HEK293 (cell line): ENCODE measurements at regions not wholly inside any gene's neighbourhood (a gene's known extent, or its start where the extent isn't known, plus 50 kb on each side); places are given as distances from the start of the nearest gene placed in this dataset.

Source experiments
- CTCF ChIA-PET: fragments of 350-600 bp; formaldehyde crosslinking; extraction: SDS; loops from one replicate; lab custom pipeline; 2021; ENCODE audit warnings: antibody characterized with exemption; lab: Yijun Ruan, JAX
- POLR2A ChIA-PET: fragments of 300-600 bp; formaldehyde crosslinking; extraction: SDS; loops from one replicate; lab custom pipeline; 2020; ENCODE audit warnings: antibody characterized with exemption, inconsistent platforms; lab: Yijun Ruan, JAX
- H3K27ac ChIP-seq: fragments of 200-500 bp; sonication (Bioruptor generic); 2 replicates; pipeline ENCODE4 v1.5.1; 2014; ENCODE audit warnings: low read depth, low read length, control low read depth, inconsistent platforms; ENCODE audit errors: extremely low read depth
- H3K36me3 ChIP-seq, 2 experiments: fragments of 200-500 bp in 1 of 2; sonication (Bioruptor generic) in 1 of 2; 1 replicate in 1 of 2; 2 replicates in 1 of 2; pipeline ENCODE4 v1.5.1; 2014 to 2017; ENCODE audit warnings: inconsistent platforms in 2 of 2, low read length in 2 of 2; ENCODE audit not compliant: control insufficient read depth in 2 of 2, insufficient read depth in 1 of 2
- H3K4me1 ChIP-seq: fragments of 200-500 bp; sonication (Bioruptor generic); 2 replicates; pipeline ENCODE4 v1.5.1; 2014; ENCODE audit warnings: mild to moderate bottlenecking, low read length, inconsistent platforms; ENCODE audit not compliant: control insufficient read depth, insufficient read depth
- H3K4me3 ChIP-seq: 2 replicates; pipeline ENCODE4 v1.5.1; 2011; ENCODE audit warnings: low read depth, mild to moderate bottlenecking, control low read depth, low read length, moderate library complexity
- H3K9me3 ChIP-seq: fragments of 200-500 bp; sonication (Bioruptor generic); 2 replicates; pipeline ENCODE4 v1.5.1; 2014; ENCODE audit warnings: low read depth, low read length, inconsistent platforms; ENCODE audit not compliant: control insufficient read depth, insufficient read depth
- CTCF ChIP-seq: fragments of 450-650 bp; formaldehyde crosslinking; IDR thresholded peaks from 2 replicates; pipeline ENCODE4 v1.5.1; 2016; ENCODE audit warnings: missing biosample characterization, missing genetic modification characterization
- FEZF1 ChIP-seq: fragments of 450-650 bp; formaldehyde crosslinking; IDR thresholded peaks from 2 replicates; pipeline ENCODE4 v1.5.1; 2016; ENCODE audit warnings: missing biosample characterization, missing genetic modification characterization
- IKZF3 ChIP-seq: fragments of 450-650 bp; IDR thresholded peaks from 2 replicates; pipeline ENCODE4 v1.5.0; 2018; ENCODE audit warnings: missing biosample characterization, mild to moderate bottlenecking, missing genetic modification characterization, moderate library complexity
- MYNN ChIP-seq: fragments of 450-650 bp; formaldehyde crosslinking; IDR thresholded peaks from 2 replicates; pipeline ENCODE4 v1.5.1; 2016; ENCODE audit warnings: missing biosample characterization, missing genetic modification characterization, borderline replicate concordance
- PBX3 ChIP-seq: sonication (generic); formaldehyde crosslinking; IDR thresholded peaks from 2 replicates; pipeline ENCODE4 v1.8.1; 2022; ENCODE audit warnings: mild to moderate bottlenecking, moderate library complexity, missing genetic modification reagents
- TRIM28 ChIP-seq: IDR thresholded peaks from 2 replicates; pipeline ENCODE4 v1.6.1; 2011; ENCODE audit warnings: low read length, control low read depth, borderline replicate concordance
- ZBTB11 ChIP-seq: fragments of 450-650 bp; formaldehyde crosslinking; conservative IDR thresholded peaks from 2 replicates; pipeline ENCODE4 v1.5.1; 2016; ENCODE audit warnings: low read depth, missing biosample characterization, missing genetic modification characterization
- ZFHX2 ChIP-seq: fragments of 450-650 bp; formaldehyde crosslinking; conservative IDR thresholded peaks from 2 replicates; pipeline ENCODE4 v1.5.1; 2016; ENCODE audit warnings: missing biosample characterization, missing genetic modification characterization
- ZFP3 ChIP-seq: fragments of 450-650 bp; formaldehyde crosslinking; IDR thresholded peaks from 2 replicates; pipeline ENCODE4 v1.5.1; 2016; ENCODE audit warnings: low read depth, missing biosample characterization, missing genetic modification characterization
- ZFP37 ChIP-seq: fragments of 450-650 bp; formaldehyde crosslinking; IDR thresholded peaks from 2 replicates; pipeline ENCODE4 v1.5.1; 2016; ENCODE audit warnings: missing biosample characterization, missing genetic modification characterization
- ZIC2 ChIP-seq: fragments of 450-650 bp; formaldehyde crosslinking; IDR thresholded peaks from 2 replicates; pipeline ENCODE4 v1.5.1; 2016; ENCODE audit warnings: missing biosample characterization, missing genetic modification characterization
- ZNF248 ChIP-seq: fragments of 450-650 bp; formaldehyde crosslinking; IDR thresholded peaks from 2 replicates; pipeline ENCODE4 v1.5.1; 2017; ENCODE audit warnings: missing biosample characterization, missing genetic modification characterization
- ZNF335 ChIP-seq: fragments of 450-650 bp; formaldehyde crosslinking; conservative IDR thresholded peaks from 2 replicates; pipeline ENCODE4 v1.5.1; 2016; ENCODE audit warnings: missing biosample characterization, missing genetic modification characterization
- ZNF391 ChIP-seq: fragments of 450-650 bp; formaldehyde crosslinking; IDR thresholded peaks from 2 replicates; pipeline ENCODE4 v1.5.1; 2016; ENCODE audit warnings: low read depth, missing biosample characterization, missing genetic modification characterization, borderline replicate concordance
- ZNF558 ChIP-seq: fragments of 450-650 bp; formaldehyde crosslinking; IDR thresholded peaks from 2 replicates; pipeline ENCODE4 v1.5.1; 2016; ENCODE audit warnings: missing biosample characterization, missing genetic modification characterization
- ZNF624 ChIP-seq: fragments of 450-650 bp; formaldehyde crosslinking; IDR thresholded peaks from 2 replicates; pipeline ENCODE4 v1.5.1; 2017; ENCODE audit warnings: missing biosample characterization, missing genetic modification characterization
- ZNF654 ChIP-seq: fragments of 450-650 bp; formaldehyde crosslinking; IDR thresholded peaks from 2 replicates; pipeline ENCODE4 v1.5.1; 2016; ENCODE audit warnings: low read depth, missing biosample characterization, missing genetic modification characterization
- ZNF776 ChIP-seq: fragments of 450-650 bp; formaldehyde crosslinking; IDR thresholded peaks from 2 replicates; pipeline ENCODE4 v1.5.0; 2017; ENCODE audit warnings: missing biosample characterization, missing genetic modification characterization, borderline replicate concordance
- ZSCAN16 ChIP-seq: fragments of 450-650 bp; formaldehyde crosslinking; IDR thresholded peaks from 2 replicates; pipeline ENCODE4 v1.5.1; 2016; ENCODE audit warnings: missing biosample characterization, missing genetic modification characterization
- TF ChIP-seq, protein P1 (sequence below): fragments of 450-650 bp; formaldehyde crosslinking; IDR thresholded peaks from 2 replicates; pipeline ENCODE4 v1.5.1; 2016; ENCODE audit warnings: missing biosample characterization, missing genetic modification characterization
- TF ChIP-seq, protein P2 (sequence below): fragments of 450-650 bp; formaldehyde crosslinking; IDR thresholded peaks from 2 replicates; pipeline ENCODE4 v1.5.1; 2016; ENCODE audit warnings: missing biosample characterization, missing genetic modification characterization

GRCh38 chr11:23536907-23537306 is 676.6 kb upstream of the CCDC179 start:
- H3K4me1 ChIP-seq: no peaks in the 10 kb centered on the region
- H3K27ac ChIP-seq: no peak overlapping the region
- TF ChIP-seq ZNF335 (tag by site-specific recombination): no peak
- CTCF ChIA-PET: interaction anchor here (0.6 to 1.2 kb wide), 4 partner anchors 17 to 824 kb away, joined by 3 read pairs; no protein-coding TSS in a partner anchor
- H3K9me3 ChIP-seq: no peaks in the 10 kb centered on the region
- H3K4me3 ChIP-seq: no peak overlapping the region
- H3K36me3 ChIP-seq: no peaks in the 10 kb centered on the region
- POLR2A ChIA-PET: no interaction called here

- ChIA-PET POLR2A (no interaction called here), CTCF (interaction anchor here (0.6 to 1.8 kb wide), 11 partner anchors 12 to 847 kb away, joined by 3 to 12 read pairs (median 3); no protein-coding TSS in a partner anchor)
- H3K9me3 ChIP-seq: no peaks in the 10 kb centered on the region
- TF ChIP-seq PBX3 (CRISPR knock-in tag) (no peak), ZFP37 (tag by site-specific recombination) (no peak), ZBTB11 (tag by site-specific recombination) (no peak), ZFHX2 (no peak), IKZF3 (tag by site-specific recombination) (no peak), ZIC2 (tag by site-specific recombination) (no peak), ZNF776 (tag by site-specific recombination) (no peak), ZNF248 (tag by site-specific recombination) (no peak), ZSCAN16 (tag by site-specific recombination) (no peak), MYNN (tag by site-specific recombination) (no peak), ZNF391 (no peak), ZNF624 (tag by site-specific recombination) (no peak), TRIM28 (no peak)
- TF ChIP-seq, protein P1, sequence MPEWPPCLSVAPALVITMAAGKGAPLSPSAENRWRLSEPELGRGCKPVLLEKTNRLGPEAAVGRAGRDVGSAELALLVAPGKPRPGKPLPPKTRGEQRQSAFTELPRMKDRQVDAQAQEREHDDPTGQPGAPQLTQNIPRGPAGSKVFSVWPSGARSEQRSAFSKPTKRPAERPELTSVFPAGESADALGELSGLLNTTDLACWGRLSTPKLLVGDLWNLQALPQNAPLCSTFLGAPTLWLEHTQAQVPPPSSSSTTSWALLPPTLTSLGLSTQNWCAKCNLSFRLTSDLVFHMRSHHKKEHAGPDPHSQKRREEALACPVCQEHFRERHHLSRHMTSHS (tag by site-specific recombination): no peak
- no peak overlapping the region for H3K27ac ChIP-seq
- no peak overlapping the region for H3K4me3 ChIP-seq
- H3K4me1 ChIP-seq: no peaks in the 10 kb centered on the region
- H3K36me3 ChIP-seq: no peaks in the 10 kb centered on the region
Observed at GRCh38 chr11:23539556-23539955, 679.3 kb upstream of the CCDC179 start.

GRCh38 chr11:23540101-23540561 is 679.9 kb upstream of the CCDC179 start:
- ChIA-PET CTCF (interaction anchor here (0.6 to 1.8 kb wide), 16 partner anchors 9 to 847 kb away, joined by 3 to 12 read pairs (median 4); no protein-coding TSS in a partner anchor), POLR2A (no interaction called here)
- Histone ChIP-seq H3K4me1 (no peaks in the 10 kb centered on the region), H3K9me3 (no peaks in the 10 kb centered on the region), H3K4me3 (no peak overlapping the region), H3K27ac (no peak overlapping the region), H3K36me3 (no peaks in the 10 kb centered on the region)
- TF ChIP-seq ZFP3: no peak
- no peak for TF ChIP-seq FEZF1 (tag by site-specific recombination)
- TF ChIP-seq, protein P2, sequence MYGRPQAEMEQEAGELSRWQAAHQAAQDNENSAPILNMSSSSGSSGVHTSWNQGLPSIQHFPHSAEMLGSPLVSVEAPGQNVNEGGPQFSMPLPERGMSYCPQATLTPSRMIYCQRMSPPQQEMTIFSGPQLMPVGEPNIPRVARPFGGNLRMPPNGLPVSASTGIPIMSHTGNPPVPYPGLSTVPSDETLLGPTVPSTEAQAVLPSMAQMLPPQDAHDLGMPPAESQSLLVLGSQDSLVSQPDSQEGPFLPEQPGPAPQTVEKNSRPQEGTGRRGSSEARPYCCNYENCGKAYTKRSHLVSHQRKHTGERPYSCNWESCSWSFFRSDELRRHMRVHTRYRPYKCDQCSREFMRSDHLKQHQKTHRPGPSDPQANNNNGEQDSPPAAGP (tag by site-specific recombination): no peak
- no peak for TF ChIP-seq CTCF (tag by site-specific recombination)
- TF ChIP-seq ZNF654 (tag by site-specific recombination): peak; percentile 49
- no peak for TF ChIP-seq ZNF558 (tag by site-specific recombination)
